ENCODE measurements at regions not wholly inside any gene's neighbourhood (a gene's known extent, or its start where the extent isn't known, plus 50 kb on each side); places are given as distances from the start of the nearest gene placed in this dataset.

- TF ChIP-seq CTCF (IDR thresholded peaks at IDR 0.05) (no peak), EP300 (IDR thresholded peaks at IDR 0.05) (no peak)
Measured at GRCh38 chr6:156174031-156174890, 602.9 kb upstream of the ARID1B start.

All from suprapubic skin (tissue), 3 donors.